Stimulated activated CD8-positive, alpha-beta memory T cell treated with anti-CD3 and anti-CD28 coated beads, Interleukin-7, amount 100 ng/mL, for 1 hour (primary cell): ENCODE measurements at regions not wholly inside any gene's neighbourhood (a gene's known extent, or its start where the extent isn't known, plus 50 kb on each side); places are given as distances from the start of the nearest gene placed in this dataset.

Source experiments
- DNase-seq, 2 donors: peaks; one replicate each; pipeline ENCODE4 v3.0.0-alpha.2; 2020; ENCODE audit warnings: low read depth in 2 of 2

GRCh38 chr2:129233751-129234406 lies 745.6 kb upstream of the RAB6C start:
- DNase-seq = no peak

- no peak for DNase-seq
Observed at GRCh38 chr2:129236601-129237000, 742.9 kb upstream of the RAB6C start.

- DNase-seq = no peak
Observed at GRCh38 chr2:129237966-129238725, 741.3 kb upstream of the RAB6C start.

GRCh38 chr2:129239141-129239540 lies 740.3 kb upstream of the RAB6C start:
- no peak for DNase-seq

- no peak for DNase-seq
Observed at GRCh38 chr2:129240061-129240460, 739.4 kb upstream of the RAB6C start.

GRCh38 chr2:129242269-129242668 lies 737.2 kb upstream of the RAB6C start:
- DNase-seq = no peak

GRCh38 chr2:129247751-129248150 lies 731.7 kb upstream of the RAB6C start:
- no peak for DNase-seq

GRCh38 chr2:129248198-129248597 lies 731.3 kb upstream of the RAB6C start:
- DNase-seq = no peak

- DNase-seq = no peak
Observed at GRCh38 chr2:129252781-129253460, 726.5 kb upstream of the RAB6C start.

- no peak for DNase-seq
Observed at GRCh38 chr2:129253461-129253812, 726.0 kb upstream of the RAB6C start.

GRCh38 chr2:129254718-129255117 lies 724.7 kb upstream of the RAB6C start:
- DNase-seq = no peak

GRCh38 chr2:129255610-129256313 lies 723.7 kb upstream of the RAB6C start:
- no peak for DNase-seq

- DNase-seq = no peak
Observed at GRCh38 chr2:129256642-129257041, 722.8 kb upstream of the RAB6C start.

- DNase-seq = no peak
Observed at GRCh38 chr2:129262934-129263333, 716.5 kb upstream of the RAB6C start.

GRCh38 chr2:129263939-129264338 lies 715.5 kb upstream of the RAB6C start:
- DNase-seq = no peak

- no peak for DNase-seq
Observed at GRCh38 chr2:129267559-129267958, 711.9 kb upstream of the RAB6C start.

GRCh38 chr2:129273266-129274037 lies 706.0 kb upstream of the RAB6C start:
- DNase-seq = no peak

- DNase-seq = no peak
Observed at GRCh38 chr2:129274038-129274415, 705.4 kb upstream of the RAB6C start.

- no peak for DNase-seq
Observed at GRCh38 chr2:129274918-129275317, 704.5 kb upstream of the RAB6C start.

- no peak for DNase-seq
Observed at GRCh38 chr2:129275706-129276105, 703.8 kb upstream of the RAB6C start.

- DNase-seq = no peak
Observed at GRCh38 chr2:129276978-129277584, 702.4 kb upstream of the RAB6C start.
